Fibroblast of gingiva (primary cell): ENCODE measurements at regions not wholly inside any gene's neighbourhood (a gene's known extent, or its start where the extent isn't known, plus 50 kb on each side); places are given as distances from the start of the nearest gene placed in this dataset.

ENCODE experiments used
- DNase-seq: peaks from one replicate; pipeline ENCODE4 v3.0.0-alpha.2; 2011; ENCODE audit warnings: low read depth

DNA sequence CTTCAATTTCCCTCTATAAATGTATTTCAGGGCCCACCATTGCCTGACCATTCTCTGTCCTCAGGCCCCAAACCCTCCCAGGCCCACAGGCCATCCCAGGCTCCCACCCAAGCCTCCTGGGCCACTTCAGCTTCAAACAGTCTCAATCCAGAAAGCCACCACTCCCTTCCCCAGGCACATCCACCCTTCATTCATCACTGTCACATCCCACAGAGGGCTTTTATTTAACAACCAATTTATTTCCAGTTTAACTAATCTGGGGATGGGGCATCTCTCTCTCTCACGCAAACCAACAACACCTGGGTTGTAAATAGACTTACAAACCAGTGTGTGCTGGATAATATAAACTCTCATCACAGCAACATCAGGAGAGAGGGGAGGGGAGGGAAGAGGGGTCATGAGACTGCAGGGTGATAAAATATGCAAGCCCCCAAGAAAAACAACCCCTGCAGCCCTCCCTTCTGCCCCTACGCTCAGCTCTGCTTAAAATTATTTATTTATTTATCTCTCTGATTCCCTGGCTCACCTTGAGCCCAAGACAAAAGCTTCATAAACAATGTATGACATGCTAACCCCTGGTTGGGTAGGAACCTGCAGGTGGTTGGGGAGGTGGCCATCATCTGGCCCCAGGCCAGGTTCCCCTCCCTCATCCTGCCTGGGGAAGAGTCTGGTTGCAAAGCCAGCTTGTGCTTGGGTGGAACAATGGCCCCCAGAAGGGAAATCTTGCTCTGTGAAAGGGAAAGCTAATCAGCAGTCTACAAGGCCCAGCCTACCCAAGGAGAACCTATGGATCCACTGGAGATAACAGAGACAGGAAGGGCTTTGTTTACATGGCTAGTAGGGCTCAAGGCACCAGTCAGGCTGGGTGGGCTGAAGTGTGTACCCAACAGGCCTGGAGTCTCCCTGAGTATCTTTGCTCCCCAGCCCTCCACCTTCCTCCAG is 359.2 kb downstream of the BUD13 start:
- DNase-seq = no peak

DNA sequence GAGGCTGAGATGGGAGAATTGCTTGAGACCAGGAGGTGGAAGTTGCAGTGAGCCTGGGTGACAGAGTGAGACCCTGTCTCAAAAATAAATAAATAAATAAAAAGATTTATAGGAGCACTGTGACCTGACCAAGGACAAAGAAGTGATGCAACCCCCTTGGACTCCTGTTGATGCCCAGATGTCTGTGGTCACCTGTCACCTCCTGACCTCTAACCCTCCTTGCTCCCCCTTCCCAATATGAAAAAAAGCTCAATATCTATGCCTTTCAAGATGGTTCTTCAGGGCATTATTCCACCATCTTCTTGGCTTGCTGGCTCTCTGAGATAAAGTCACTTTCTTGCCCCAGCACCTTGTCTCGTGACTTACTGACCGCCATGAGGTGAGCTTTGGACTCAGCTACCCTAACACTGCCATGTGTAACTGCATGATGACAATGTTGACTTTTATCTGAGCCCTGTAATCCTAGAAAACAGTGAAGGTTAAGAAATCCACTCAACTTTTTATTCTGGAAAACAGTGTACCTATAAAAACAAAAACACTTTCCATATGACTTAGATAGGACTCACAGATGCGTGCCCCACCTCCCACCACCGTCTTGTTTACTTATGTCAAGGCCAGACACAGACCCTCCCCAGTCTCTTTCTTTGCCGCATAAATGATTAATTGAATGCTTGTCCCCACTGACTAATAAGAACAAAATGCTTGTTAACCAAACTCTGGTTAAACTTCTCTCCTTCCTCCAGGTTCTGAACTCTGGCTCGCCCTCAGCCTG is 360.5 kb downstream of the BUD13 start:
- DNase-seq = no peak

DNA sequence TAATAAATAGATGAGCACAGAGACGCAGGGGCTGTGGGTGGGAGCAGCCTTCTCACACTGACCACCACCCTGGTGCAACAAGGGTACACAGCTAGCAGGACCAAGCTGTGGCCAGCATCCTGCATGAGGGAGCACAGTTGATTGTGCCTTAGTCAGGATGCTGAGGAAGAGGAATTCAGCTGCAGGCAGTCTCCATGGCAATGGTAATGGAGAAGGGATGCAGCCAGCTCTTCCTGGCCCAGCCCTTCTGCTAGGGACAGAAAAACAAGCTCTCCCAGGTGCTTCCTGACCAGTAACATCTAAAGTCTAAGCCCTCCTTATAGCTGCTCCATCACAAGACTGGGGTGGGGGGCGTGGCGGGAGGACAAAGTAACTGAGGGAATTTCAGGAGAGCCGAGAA is 363.5 kb downstream of the BUD13 start:
- no peak for DNase-seq

DNA sequence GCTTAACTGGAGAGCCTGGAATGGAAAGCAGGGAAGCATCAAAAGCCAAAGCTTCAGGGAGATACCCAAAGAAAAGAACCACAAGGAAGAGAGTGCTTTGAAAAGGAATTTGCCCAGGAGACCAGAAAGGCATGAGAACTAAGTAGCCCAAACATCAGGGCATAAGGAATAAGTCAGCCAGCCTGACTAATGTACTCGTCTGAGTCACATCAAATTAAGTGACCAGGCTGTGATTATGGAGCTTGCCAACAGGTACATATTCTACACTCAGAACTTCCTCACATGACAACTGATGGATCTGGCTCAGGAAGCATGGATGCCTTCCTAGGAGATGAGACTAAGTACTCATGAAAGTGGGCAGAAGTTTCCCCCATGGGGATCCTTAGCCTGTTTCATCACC is 366.7 kb downstream of the BUD13 start:
- DNase-seq = no peak

DNA sequence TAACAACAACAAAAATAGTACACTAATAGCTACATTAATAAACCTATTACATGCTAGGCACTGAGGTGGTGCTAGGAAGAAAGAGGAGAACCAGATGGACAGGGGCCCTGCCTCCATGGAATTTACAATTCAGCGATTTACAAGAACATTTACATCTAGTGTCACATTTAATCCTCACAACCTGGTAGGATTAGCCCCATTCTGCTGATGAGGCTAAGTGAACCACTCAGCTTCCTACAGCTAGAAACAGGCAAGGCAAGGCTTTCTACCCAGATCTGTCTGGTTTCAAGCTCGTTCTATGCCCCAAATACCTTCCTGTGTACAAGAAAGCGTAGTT is 368.4 kb downstream of the BUD13 start:
- DNase-seq = no peak

DNA sequence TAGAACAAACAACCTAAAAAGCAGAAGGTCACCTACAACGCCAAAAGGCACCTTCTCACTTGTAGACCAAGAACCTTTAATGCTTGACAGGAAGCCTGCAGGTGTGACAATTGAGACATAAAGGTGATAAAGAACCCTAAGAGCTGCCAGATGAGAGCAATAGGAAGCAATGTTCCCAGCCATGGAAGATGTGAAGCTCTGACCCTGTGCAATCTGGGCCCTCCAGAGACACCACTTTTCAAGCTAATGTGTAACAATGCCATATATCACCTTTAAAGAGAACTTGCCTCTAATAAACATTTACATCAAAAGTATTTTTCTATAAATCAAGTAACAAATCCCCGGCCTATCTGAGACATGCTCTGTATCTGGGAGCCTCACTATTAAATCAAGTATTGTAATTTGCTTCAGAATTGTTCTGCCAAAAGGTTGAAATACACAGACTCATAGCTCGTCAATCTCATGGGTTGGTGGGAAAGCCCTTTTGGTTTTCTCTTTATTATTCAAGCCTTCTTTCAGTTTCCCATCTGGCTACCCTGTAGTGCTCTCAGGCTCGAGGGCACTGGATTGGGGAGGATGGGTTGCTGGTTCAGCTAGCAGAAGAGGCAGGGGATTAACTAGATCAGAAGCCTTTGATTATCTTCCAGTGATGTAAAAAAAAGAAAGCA is 368.9 kb downstream of the BUD13 start:
- DNase-seq = no peak

DNA sequence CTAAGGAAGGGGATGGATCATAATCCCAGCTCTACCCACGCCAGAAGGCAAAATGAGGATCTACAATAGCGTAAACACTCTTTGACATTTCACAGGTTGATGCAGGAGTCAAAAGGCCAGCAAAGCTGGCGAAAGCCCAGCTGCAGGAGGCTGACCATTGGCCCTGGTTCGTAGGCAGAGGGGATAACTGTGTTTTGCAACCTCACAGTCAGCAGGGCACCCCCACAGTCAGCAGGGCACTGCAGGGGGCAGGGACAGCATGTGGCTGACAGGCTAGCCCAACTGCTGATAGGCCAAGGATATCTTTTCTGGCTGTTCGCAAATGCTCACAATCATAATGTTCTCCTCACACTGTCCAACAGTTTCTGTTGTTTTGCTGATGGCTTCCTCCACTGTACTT is 372.7 kb downstream of the BUD13 start:
- no peak for DNase-seq

DNA sequence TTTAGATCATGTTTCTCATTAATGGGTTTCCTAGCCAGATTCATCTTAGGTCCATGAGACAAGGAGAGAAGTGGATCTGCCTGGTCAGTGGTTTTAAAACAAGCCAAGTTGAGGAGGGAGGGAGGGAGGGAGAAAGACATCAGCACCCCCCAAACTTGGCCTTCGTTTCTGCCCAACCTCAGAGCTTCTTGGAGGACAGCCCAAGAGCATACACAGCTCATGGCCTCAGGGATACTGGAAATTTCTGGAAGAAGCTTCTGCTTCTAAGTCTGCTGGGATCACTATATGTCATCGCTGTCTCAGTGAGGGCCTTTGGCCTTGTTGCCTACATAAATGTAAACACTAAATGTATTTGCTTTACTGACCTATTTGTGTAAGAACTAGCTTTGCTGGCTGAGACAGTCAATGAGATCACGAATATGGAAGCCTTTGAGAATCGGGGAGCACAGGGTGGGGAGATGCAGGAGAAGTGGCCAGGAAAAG is 375.1 kb downstream of the BUD13 start:
- DNase-seq = no peak

DNA sequence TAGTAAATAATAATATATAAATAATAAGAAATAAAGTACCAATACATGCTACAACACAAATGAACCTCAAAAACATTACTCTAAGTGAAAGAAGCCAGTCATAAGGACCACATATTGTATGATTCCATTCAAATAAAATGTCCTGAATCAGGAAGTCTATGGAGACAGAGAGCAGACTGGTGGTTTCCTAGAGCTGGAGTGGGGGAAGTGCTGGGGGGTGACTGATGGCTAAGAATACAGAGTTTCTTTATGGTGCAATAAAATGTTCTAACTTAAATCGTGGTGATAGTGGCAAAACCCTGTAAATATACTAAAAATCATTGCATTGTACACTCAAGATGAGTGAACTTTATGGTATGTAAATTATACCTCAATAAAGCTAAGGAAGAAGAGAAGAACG is 376.5 kb downstream of the BUD13 start:
- DNase-seq = no peak

DNA sequence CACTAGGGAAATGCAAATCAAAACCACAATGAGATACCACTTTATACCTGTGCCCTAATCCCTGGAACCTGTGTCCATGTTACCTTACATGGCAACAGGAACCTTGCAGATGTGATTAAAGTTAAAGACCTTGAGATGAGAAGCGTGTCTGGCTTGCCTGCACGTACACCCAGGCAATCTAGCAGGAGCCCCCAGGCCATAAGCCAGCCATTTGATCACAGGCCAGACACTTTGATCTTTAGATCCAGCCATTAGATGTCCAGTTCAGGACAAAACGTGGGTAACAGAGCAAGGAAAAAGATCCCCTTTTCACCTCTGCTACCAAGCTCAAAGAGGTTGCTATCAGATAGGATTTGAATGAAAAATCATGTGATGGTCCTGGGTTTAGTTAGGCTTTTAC is 378.8 kb downstream of the BUD13 start:
- no peak for DNase-seq

DNA sequence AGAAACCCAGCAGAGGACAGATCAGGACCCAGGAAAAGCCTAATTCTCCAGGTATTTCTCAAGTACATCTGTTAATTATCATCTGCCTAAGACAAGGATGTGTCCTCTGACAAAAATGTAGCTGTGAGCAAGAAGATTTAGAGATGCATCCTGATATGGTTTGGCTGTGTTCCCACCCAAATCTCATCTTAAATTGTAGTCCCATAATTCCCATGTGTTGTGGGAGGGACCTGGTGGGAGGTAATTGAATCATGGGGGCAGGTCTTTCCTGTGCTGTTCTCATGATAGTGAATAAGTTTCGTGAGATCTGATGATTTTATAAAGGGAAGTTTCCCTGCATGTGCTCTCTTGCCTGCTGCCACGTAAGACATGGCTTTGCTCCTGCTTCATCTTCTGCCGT is 381.8 kb downstream of the BUD13 start:
- DNase-seq = no peak

DNA sequence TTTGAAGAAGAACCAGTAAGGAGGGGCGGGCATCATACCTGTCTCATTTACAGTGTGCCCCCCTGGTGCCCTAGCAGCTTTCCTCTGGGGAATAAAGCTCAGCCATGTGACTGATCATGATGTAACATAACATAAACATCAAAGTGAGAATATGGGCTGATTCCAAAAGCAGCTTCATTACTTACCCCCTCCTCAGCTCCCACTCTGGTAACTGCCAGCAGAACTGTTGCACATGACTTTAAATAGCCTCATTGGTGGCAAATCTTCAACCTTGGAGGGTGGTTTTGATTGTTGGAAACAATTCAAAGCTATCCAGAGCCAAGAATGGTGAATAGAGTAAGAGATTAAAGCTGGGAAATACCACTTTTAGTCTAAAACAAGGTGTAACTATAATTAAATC is 384.6 kb downstream of the BUD13 start:
- DNase-seq = no peak

DNA sequence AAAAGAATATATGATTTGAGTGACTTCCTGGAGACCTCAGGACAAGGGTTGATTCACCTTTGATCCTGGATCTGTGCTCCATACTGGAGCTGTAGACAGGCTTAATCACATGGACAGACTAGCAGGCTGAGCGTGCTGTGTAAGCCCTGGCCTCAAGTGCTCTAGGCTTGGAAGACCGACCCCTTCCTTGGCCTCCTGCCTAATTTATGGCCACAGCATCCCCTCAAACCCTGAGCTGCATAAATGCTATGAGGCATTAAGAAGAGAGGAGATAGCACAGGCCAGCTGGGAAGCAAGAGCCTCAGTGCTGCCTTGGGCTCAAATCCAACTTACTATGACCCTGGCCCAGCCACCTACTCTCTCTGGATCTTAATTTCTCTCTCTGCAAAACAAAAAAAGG is 385.1 kb downstream of the BUD13 start:
- DNase-seq = no peak

DNA sequence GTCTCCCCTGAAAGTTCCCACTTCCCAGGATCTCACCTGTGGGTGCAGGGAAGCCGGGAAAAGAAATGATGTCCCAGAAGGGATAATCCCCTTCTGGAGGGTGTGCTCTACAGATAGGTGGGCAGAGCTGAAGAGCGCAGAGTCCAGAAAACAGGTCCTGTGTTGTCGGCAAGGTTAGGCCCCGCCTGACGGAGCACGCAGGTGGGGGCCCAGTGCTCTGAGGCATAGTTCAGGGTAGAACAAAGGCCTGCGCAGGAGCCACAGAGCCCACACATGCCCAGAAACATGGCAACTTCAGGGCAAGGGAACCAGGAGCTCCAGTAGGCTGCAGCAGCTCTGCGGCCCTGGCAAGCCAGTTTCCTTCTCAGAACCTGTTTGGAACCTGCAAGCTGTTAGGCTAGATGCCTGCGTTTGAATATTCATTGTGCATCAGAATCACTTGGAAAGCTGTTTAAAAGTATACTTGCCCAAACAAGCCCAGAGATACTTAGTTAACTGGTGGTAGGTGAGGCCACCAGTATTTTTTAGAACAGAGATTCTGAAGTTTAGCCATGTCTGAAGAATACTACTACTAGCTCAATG is 386.6 kb downstream of the BUD13 start:
- no peak for DNase-seq

DNA sequence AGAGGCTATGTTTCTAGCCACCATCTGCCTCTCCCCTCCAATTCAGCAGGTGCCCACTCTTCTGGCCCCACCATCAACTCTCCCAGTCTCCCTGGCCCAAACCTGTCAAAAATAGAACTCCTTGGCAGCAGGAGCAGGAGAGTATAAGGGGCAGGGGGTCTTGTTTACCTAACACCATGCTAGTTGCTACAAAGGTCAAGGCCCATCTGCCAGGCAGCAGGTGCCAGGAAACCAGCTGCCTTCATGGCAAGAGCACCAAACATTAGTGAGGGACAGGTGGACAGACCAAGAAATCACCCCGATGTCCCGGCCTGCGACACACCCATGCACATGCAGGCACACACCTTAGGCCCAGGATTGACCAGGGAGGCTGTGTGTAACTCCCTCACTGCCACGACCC is 387.9 kb downstream of the BUD13 start:
- DNase-seq = no peak

DNA sequence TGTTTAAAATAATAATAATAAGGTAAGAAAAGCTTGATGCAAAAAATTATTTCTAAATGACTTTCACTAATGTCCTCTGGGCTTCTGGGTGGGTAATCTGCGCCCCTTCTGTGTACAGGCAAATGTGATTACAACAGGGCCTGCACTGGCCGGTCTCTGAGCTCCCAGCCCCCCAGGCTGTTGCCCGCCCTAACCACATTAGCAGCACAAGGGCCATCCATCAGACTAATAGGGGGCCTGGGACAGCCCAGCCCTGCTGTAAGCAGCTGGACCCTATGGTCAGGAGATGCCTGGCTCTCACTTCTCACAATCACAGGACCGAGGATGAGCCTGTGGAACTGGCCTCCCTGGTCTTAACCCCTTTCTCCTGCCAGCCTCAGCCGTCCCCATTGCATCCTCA is 388.4 kb downstream of the BUD13 start:
- DNase-seq = no peak

DNA sequence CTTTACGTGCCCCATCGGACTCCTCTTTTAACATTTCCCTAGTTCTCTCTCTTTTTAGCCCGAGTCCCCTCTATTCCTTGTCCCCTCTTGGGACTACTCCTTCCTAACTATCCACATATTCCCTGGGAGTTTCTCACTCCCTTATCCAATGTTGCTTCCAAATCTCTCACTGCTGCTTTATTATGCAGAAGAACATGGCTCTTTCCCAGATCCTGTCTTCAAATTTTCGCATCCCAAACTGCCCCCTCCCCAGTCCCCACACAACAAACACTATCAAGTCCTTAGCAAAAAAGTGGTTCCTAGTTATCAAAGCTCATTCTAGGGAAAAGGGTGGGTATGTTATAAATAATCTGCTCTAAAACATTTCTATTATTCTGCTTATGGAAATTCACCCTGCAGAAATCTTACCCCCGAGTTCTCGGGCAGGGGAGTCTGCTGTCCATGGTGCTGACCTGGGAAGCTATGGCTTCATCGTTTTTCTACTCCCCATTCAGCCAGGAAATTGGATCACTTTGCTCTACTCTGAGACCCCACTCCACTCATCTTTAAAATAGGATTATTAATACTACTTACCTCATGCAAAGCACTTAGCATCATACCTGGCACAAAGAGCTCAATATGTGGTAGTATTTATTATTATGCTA is 393.5 kb downstream of the BUD13 start:
- no peak for DNase-seq

DNA sequence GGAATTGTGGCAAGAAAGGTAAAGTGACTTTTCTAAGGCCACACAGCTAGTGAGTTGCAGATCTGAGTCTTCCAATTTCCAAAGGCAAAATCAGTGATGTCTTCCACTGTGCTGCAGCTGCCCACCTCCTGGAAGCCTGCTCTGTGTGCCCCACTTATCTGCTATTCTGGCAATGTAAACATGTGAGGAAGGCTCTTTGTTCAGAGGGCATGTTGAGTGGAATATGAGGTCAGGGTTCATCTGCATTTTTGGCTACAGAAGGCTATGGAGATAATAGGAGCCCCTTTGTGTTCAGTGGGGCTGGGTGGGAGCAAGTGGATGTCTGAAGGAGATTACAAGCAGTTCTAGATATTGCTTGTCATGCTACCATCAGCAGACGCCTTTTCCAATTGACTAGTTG is 396.2 kb downstream of the BUD13 start:
- DNase-seq = no peak

DNA sequence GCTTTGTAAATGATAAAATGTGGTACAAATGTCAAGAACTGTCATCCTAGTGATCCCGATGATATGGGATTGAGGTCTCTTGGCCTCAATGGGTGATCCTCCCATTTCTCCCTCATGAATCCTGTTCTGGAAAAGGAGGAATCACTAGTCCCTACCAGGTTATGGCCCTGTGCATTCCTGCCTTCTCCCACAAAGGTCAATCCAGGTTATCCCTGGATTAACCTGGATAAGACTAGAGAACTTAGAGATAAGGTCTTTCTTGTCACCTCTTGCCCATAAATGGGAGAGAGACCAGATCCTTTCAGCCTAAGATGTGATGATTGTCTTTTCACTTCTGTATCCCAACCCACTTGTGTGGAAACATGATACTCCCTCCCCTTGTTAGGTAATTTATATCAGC is 396.7 kb downstream of the BUD13 start:
- no peak for DNase-seq

DNA sequence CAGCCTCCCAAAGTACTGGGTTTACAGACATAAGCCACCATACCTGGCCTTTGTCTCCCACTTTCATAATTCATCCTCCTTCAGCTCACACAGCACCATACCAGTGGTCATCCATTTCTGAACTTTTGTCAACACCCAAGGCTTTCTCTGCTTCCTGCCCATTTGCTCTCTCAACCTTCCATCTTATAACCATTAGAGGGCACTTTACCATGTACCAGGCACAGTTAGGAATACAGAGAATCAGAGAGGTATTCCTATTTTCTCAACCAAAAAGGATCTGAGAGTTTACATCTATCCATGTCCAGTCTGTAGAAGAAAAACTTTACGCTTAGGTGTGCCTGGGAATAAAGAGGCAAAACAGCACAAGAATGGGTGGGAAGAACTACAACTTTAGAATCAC is 397.6 kb downstream of the BUD13 start:
- DNase-seq = no peak

DNA sequence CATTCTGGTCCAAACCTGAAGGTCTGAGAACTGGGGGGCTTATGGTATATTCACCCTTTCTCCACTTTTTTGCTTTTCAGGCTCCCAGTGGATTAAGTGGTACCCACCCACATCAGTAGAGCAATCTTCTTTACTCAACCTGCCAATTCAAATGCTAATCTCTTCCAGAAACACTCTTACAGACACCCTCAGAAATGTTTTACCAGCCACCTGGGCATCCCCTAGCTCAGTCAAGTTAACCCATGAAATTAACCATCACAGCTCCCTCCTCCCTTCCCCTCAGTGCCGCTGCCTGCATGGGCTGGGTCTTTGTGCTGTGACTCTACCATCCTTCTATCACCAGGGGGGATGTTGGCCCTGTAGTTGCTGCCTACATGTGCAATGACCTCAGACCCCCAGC is 398.7 kb downstream of the BUD13 start:
- DNase-seq = no peak
